Prostate gland (tissue), 2 donors: ENCODE measurements at regions not wholly inside any gene's neighbourhood (a gene's known extent, or its start where the extent isn't known, plus 50 kb on each side); places are given as distances from the start of the nearest gene placed in this dataset.

ENCODE experiments used
- CTCF ChIP-seq, 4 experiments: fragments of 200-600 bp in 2 of 4; fragments of 450-650 bp in 2 of 4; sonication (generic) in 2 of 4; IDR thresholded peaks; 1 replicate in 3 of 4; 2 replicates in 1 of 4; pipeline ENCODE4 v1.5.1; 2016 to 2019; ENCODE audit warnings: antibody characterized with exemption in 4 of 4, mild to moderate bottlenecking in 2 of 4, moderate library complexity in 2 of 4
- POLR2A ChIP-seq: fragments of 450-650 bp; IDR thresholded peaks from one replicate; pipeline ENCODE4 v1.6.1; 2016; ENCODE audit warnings: antibody characterized with exemption, mild to moderate bottlenecking
- POLR2AphosphoS5 ChIP-seq: sonication (generic); formaldehyde crosslinking; IDR thresholded peaks from one replicate; pipeline ENCODE4 v1.6.1; 2017; ENCODE audit warnings: antibody characterized with exemption

DNA sequence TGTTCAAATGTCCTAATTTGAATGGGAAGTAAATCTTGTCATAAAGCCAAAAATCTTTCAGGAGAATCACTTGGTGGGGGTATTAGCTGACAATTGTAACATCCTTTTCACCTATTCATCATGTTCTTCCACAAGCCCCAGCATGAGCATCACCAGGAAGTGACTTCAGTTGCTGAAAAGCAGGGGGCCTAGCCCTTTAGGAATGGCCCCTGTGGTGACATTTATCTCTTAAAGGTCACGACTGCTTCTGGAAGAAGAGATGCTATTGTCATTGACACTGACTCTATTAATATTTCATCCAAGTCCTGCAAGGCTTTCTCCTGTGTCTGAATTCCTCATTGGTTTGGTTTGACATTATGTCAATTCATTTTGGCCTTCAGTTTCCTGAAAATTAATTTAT lies 92.6 kb downstream of the OR5AK2 start:
- TF ChIP-seq CTCF (IDR thresholded peaks at IDR 0.05) (no peak), POLR2A (no peak), POLR2AphosphoS5 (no peak)
